Activated T-cell treated with anti-CD3 and anti-CD28 coated beads, Interleukin-2, amount 50 U/mL, for 1 hour (primary cell): ENCODE measurements at regions not wholly inside any gene's neighbourhood (a gene's known extent, or its start where the extent isn't known, plus 50 kb on each side); places are given as distances from the start of the nearest gene placed in this dataset.

Experiments
- DNase-seq: peaks from one replicate; pipeline ENCODE4 v3.0.0-alpha.2; 2020

DNA sequence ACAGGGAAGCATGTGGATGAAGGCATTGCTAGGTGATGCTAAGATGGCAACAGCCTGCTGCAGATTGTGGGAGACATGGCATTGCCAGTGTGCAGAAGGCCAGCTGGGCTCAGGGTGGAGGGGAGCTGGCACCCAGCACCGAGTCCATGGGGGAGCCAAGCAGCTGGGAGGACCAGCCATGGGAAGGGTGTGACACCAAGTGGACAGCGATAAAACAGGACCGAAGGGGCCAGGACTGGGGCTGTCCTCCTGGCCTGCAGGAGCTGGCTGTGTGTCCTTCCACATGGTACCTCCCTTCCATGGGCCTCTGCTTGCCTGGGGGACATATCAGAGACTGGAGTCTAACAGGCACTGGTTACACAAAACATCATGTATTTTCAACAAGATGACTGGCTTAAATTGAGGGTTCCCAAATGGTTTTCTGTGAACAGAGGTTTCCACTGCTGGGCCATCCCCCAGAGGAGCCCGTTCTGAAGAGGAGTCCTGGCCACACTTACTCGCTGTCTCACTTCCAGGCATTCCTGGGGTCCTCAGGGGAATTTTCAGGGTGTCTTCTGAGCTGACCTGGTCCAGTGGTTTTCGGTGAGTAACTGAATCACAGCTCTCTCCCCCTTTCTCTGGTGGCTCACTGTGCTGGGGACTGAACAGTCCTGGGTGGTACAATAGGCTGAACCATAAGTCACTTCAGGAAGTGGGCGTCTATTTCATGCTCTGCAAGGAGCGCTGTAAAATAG lies 60.4 kb upstream of the TNP1 start:
- DNase-seq = no peak

DNA sequence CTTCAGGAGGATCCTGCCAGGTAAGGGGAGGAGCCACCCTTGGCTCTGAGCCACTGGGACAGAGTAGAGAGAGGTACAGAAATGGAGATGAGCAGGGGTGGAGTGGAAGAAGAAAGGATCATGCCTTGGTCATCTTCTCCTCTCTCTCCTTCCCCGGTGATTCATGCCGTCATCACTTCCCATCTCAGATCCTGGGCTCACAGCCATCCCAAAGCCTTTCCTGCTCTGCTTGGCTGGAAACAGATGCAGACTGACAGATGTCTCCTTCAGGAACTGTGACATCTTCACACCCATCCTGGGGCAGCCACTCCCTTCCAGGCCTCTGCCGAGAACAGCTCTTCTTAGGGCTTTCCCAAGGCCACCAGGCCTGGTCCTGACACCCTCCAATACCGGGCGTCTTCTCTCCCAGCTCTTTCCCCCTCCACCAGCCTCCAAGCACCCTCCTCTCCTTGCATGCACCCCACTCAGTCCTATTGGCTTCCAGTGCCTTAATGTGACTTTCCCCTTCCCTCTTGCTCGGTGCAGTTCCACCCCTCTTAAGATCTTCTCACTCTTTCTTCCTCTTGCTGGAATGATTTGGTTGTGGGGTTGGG lies 58.3 kb upstream of the TNP1 start:
- no peak for DNase-seq

DNA sequence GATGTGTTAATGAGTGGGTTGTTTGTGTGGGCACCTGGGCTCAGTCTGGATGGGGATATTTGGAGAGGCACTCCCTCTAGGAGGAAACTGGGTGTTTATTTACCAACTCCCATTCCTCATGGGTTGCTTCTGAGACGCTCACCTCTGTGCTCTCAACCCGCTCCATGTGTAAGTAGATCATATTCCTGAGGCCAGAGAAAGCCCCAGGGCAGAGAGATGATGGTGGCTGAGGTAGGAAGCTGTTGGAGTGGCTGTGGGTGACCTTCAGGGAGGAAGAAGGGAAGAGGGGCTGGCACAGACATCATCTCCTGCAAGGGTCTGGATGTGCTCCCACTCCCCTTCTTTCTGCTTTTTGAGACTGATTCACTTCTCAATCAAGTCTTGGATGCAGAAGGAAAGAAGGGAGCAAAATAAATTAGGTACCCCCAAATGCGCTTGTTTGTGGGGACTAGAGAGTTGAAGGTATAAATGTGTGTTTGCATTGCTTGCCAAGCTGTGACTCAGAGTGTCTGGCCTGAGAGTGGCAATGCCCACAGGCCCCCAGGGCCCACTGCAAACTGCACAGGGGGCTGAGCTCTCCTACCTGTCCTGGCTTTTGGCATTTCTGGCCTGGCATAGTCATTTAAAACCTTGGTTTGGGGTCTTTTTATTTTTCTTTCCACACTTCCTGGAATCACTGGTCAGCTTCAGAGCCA lies 57.2 kb upstream of the TNP1 start:
- DNase-seq = no peak

DNA sequence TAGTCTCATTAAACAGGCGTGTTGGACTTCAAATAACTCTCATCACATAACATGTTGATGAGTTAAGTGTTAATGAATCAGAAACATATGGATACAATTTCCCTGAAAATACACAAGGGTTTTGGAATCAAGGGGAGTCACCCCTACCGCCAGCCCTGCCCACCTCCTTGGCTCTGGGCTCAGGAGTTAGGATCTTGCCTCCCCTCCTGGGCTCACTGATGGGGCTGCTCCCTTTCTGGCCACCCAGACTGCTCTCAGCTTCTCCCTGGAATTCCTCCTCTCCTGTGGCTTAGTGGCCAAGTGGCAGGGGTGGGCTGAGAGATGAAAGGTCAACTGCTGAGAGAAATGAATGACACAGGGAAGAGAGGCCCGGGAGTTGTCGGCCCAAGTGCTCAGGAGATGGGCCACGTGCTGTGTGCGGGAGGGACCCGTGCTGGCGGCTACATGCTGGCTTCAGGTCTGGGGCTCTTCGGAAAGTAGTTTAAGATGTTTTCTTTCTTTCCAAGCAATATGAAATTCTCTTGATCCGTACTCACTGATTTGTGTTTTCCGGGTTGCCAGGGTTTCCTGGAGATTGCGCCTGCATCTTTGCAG lies 55.8 kb upstream of the TNP1 start:
- DNase-seq = no peak

DNA sequence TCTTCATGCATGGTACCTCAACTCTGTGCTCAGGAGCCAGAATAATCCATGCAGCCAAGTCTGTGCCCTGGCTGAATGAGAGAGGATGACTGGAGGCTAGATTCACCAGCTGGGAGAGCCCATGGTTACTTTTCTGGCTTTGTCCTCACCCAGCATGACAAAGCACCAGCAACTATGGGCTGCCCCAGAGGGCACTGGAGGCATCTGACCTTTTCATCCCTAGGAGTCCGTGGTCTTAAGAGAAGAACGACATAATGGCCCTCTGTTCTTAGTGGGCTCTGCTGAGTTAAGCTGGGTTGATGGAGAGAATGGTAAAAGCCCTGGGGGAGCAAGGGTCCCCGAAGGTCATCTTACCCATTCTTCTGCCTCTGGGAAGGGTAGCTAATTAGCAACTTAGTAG lies 54.6 kb upstream of the TNP1 start:
- DNase-seq = no peak

DNA sequence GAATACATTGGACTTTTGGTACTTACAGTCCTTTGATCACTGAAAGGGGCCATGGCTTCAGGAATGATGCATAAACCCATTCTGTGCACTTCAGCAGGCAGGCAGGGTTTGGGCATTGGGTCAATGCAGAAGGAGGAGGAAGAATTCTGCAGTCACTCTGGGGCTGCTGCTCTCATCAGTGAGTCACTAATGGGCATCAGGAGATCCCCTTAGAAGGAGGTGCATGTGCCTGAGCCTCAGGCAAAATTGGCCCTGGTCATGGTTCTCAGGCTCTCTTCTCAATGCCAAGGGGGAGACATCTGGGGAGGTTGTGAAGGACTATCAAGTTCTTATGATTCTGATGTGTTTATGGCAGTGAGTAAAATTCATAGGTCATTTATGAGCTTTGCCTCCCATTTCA lies 52.0 kb upstream of the TNP1 start:
- DNase-seq = no peak

DNA sequence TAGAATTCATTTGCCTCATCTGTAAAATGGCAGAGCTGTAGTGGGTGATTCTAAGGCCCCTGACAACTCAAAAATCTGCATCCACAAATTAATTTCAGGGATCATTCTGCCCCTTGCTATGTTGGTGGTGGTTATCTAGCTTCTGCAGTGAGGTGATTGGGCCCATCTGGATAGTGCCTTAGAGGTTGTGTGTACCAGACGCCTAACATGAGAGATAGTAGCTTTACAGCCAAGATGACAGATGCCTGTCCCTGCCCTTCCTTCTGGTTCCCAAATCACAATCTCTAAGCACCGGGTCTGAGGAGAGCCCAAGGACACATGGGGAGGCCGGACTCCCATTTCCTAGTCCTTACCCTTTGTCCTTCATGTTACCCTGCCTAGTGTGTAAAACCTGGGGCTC lies 51.1 kb upstream of the TNP1 start:
- no peak for DNase-seq

DNA sequence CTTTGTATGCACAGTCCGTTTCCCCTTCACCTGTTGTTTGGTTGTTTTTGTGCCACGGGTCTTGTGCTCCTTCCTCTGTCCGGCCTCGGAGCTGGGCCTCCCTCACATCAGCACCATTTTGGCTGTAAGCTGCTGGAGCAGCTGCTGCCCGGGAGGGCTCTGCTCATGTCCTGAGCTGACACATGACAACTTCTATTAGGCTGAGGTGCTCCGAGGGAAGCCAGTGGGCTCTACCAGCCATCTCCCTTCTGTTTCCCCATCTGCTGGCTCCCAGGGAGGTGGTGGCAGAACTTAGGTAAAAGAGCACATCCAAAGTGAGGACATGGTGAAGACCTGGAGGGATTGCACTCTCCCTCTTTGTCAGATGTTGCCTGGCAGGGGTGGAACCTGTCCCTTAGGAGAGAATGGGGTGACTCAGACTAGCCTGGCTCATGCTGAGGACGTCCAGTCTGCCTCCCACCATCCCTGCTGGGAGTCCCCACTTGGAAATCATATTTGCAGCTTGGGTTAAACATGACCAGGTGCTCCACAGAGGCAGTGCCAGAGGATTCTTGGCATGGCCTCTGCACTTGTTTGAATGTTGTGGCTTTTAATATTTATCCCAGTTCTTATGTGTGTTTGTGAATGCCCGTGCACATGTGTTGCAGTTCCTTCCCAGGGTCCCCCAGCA lies 49.8 kb upstream of the TNP1 start:
- DNase-seq = no peak
